SK-N-SH (cell line): ENCODE measurements at regions not wholly inside any gene's neighbourhood (a gene's known extent, or its start where the extent isn't known, plus 50 kb on each side); places are given as distances from the start of the nearest gene placed in this dataset.

Experiments used
- CTCF ChIP-seq: fragments of 200-600 bp; sonication (generic); IDR thresholded peaks from 2 replicates; pipeline ENCODE4 v1.6.1; 2017; ENCODE audit warnings: antibody characterized with exemption, mild to moderate bottlenecking, moderate library complexity
- EP300 ChIP-seq, 2 experiments: IDR thresholded peaks; 2 replicates each; pipeline versions ENCODE4 v1.4.0 to v1.6.1; 2012; ENCODE audit warnings: borderline replicate concordance in 1 of 2, low read depth in 1 of 2, low read length in 1 of 2
- EZH2phosphoT487 ChIP-seq: fragments of 200-600 bp; sonication (generic); IDR thresholded peaks from 2 replicates; pipeline ENCODE4 v1.6.1; 2017; ENCODE audit warnings: low read depth, mixed run types, mild to moderate bottlenecking, antibody characterized with exemption, moderate library complexity, borderline replicate concordance
- GATA2 ChIP-seq: sonication (generic); formaldehyde crosslinking; IDR thresholded peaks from 2 replicates; pipeline ENCODE4 v1.5.0; 2020; ENCODE audit warnings: mild to moderate bottlenecking, missing genetic modification reagents
- IRF3 ChIP-seq: fragments of 150-350 bp; IDR thresholded peaks from 2 replicates; pipeline ENCODE4 v1.6.1; 2016; ENCODE audit warnings: mild to moderate bottlenecking, low read depth, low read length
- JUND ChIP-seq: IDR thresholded peaks from 2 replicates; pipeline ENCODE4 v1.4.0; 2012
- MAX ChIP-seq: IDR thresholded peaks from 2 replicates; pipeline ENCODE4 v1.4.0; 2012; ENCODE audit warnings: low read depth
- MXI1 ChIP-seq: IDR thresholded peaks from 2 replicates; pipeline ENCODE4 v1.6.1; 2012; ENCODE audit warnings: mild to moderate bottlenecking, low read depth, low read length, improper control_type of control experiment
- RAD21 ChIP-seq: IDR thresholded peaks from 2 replicates; pipeline ENCODE4 v1.6.1; 2012; ENCODE audit warnings: mild to moderate bottlenecking, low read length
- RXRA ChIP-seq: IDR thresholded peaks from 2 replicates; pipeline ENCODE4 v1.4.0; 2012; ENCODE audit warnings: low read depth, mild to moderate bottlenecking, borderline replicate concordance
- TAF1 ChIP-seq: IDR thresholded peaks from 2 replicates; pipeline ENCODE4 v1.6.1; 2012; ENCODE audit warnings: low read depth, mild to moderate bottlenecking, low read length, moderate library complexity, borderline replicate concordance
- USF1 ChIP-seq: IDR thresholded peaks from 2 replicates; pipeline ENCODE4 v1.4.0; 2012; ENCODE audit warnings: low read depth, borderline replicate concordance

- no peak for TF ChIP-seq GATA2 (CRISPR knock-in tag)
- no peak for TF ChIP-seq CTCF
- TF ChIP-seq RXRA, result no peak
- TF ChIP-seq USF1, result no peak
- no peak for TF ChIP-seq EZH2phosphoT487
- no peak for TF ChIP-seq EP300 (IDR thresholded peaks at IDR 0.05; ENCODE audit: borderline replicate concordance in 1 of 2, low read depth in 1 of 2, low read length in 1 of 2)
- no peak for TF ChIP-seq MXI1
- no peak for TF ChIP-seq MAX
- TF ChIP-seq TAF1, result no peak
- TF ChIP-seq RAD21, result no peak
- no peak for TF ChIP-seq IRF3
- TF ChIP-seq JUND, result no peak
Measured at GRCh38 chr1:81330521-81330920, 470.2 kb upstream of the ADGRL2 start.
